GM21381 (cell line): ENCODE measurements at regions not wholly inside any gene's neighbourhood (a gene's known extent, or its start where the extent isn't known, plus 50 kb on each side); places are given as distances from the start of the nearest gene placed in this dataset.
"Not testable (repeated sequence)": the region's sequence is repeated elsewhere in the genome, so short reads cannot be mapped to it uniquely, and the experiment has no call there.

Source experiments
- ATAC-seq: cut with Tn5 transposase; IDR thresholded peaks from one replicate; pipeline ENCODE4 v1.9.1; 2021; ENCODE audit warnings: mild to moderate bottlenecking, moderate library complexity; ENCODE audit not compliant: unreplicated experiment

GRCh38 chr9:99472240-99472915, 250.3 kb downstream of the SEC61B start:
- ATAC-seq: no peak

DNA sequence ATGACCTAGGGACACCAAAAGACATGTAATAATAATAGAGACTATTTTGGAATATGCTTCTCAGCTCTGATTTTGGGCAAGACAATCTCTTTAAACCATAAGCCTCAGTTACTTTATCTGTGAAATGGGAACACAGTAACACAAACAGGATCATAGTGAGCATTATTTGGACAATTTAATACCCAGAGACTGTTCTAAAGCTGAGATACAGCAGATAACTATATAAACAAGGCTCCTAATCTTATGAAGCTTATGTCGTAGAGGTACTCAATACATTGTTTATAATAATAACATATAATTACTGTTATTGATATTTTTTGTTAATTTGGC, 250.8 kb downstream of the SEC61B start:
- ATAC-seq: no peak

DNA sequence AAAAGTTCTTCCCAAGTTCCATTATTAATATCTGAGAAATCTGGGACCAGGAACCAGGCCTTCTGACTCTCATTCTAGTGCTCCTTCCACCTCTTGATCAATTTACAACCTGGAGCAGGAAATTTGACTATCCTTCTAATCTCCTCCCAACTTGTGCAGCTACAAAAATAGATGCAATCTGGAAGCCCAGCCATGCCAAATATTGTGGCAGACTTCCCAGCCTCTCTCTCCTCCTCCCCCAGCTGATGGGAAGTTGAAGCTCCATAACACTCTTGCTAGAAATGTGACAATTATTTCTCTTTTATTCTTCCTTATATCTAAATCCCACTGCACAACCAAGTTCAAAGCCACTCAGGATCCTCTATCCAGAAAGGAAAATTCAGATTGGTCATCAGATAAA, 252.1 kb downstream of the SEC61B start:
- ATAC-seq: no peak

GRCh38 chr9:99475401-99476065, 253.5 kb downstream of the SEC61B start:
- no peak for ATAC-seq

DNA sequence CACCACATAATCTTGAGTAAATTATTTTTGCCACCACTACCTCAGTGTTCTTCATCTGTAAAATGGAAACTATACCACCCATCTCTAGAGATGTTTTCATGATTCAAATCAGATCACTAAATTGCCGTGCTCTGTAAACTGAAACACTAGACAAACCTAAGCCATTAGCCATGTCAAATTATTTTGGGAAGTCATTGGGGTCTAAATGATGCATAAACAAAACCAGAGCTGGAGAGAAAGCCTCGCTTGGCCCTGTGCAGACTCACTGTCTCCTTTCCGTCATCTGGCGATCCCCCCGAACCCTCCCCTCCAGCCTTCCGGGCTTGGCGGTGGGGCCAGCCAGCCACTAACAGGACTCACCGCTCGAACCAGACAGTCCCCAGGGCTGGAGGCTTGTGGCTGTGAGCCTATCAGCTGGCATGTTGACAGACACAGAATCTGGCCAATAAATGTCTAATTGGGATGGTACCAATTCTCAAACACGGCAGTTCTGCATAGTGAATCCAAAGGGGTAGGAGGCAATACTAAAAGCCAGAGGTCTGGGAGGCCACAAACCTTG, 256.5 kb downstream of the SEC61B start:
- ATAC-seq: no peak

- ATAC-seq: no peak
Measured at GRCh38 chr9:99479929-99480328, 257.8 kb downstream of the SEC61B start.

GRCh38 chr9:99485459-99485858, 263.4 kb downstream of the SEC61B start:
- no peak for ATAC-seq

GRCh38 chr9:99486684-99487083, 264.6 kb downstream of the SEC61B start:
- no peak for ATAC-seq

DNA sequence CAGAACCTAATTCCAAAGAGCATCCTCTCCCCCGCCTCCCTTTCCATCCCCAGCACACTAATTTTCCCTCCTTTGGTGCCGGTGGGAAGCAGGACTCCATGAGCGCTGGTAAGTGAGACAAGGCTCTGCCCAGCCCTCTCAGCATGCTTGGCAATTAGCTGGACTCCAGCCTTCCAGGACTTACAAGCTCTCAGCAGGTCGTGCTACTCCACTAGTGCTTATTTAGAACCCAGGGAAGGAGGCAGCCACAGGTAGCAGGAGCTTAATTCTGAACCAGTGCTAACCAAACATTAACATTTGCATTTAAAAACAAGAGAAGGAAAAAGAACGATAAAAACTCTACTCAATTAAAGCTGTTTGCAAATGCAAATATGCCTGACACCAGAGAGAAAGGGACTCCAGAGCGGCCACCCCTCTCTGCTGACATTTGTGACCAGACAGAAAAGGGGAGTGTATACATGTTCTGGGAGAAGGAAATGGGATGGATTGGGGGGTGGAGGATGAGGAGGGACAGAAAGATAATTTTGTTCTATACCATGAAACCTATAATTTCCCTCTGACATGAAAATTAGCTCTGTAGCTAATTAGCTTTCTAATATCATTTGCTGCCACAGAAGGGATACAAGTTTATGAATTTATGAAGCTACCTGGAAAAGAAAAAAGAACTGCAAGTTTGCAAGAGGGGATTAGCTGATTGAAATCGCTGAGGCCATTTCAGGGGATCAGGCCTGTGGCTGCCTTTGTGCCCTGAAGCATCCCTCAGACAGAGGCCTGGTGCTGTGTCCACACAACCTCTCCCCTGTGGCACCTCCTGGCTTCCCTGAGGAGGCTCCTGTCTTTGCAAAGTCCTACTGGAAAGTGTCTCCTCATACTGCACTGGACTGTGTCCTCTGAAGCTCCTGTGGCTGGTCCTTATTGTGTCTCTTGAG, 266.3 kb downstream of the SEC61B start:
- ATAC-seq: no peak

DNA sequence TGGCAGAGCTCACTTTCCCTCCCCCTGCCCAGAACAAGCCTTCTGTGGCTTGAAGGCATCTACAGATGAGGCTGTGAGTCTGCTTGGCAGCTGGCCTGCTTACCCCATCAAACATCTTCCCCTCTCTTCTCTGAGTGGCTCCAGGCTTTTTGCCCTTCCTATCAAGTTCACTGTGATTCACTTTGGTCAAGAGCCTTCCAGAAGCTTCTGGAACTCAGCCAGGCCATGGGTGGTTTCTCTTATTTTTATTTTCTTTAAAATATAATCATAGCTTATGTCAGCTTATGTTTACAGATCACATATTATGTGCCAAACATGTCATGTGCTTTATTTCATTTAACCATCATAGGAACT, 267.0 kb downstream of the SEC61B start:
- no peak for ATAC-seq

- no peak for ATAC-seq
Measured at GRCh38 chr9:99490729-99491128, 268.6 kb downstream of the SEC61B start.

DNA sequence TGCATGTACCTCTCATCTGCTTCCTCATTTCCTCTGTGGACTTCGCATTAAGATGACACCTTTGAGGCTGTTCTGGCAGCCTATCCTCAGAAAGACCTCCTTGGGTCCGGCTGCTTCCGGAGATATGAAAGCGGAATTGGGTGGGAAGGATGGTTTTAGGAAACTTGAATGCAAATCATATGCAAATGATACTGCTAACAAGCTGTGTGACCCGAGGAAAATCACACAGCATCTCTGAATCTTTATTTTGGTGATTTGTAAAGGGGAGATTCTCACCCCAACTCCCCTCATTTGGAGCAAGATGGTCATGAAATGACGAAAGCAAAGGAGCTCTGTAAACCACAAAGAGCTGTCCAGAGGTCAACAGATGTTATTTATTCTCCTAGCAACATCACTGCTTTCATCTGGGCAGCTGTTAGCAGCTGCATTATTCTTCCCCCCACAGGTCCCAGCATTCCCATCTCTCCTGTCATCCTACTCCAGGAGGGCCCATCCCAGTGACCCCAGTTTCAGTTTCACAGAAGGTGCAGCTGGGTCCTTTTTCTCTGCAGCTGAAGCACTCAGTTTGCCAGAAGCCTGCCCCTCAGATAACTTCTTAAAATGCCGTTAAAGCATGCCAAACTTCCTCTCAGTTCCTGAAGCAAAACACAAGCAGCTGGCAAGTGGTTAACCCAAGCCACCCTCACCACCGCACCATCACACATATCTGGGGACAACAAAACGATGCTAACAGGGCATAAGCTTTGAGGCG, 269.5 kb downstream of the SEC61B start:
- ATAC-seq: no peak

DNA sequence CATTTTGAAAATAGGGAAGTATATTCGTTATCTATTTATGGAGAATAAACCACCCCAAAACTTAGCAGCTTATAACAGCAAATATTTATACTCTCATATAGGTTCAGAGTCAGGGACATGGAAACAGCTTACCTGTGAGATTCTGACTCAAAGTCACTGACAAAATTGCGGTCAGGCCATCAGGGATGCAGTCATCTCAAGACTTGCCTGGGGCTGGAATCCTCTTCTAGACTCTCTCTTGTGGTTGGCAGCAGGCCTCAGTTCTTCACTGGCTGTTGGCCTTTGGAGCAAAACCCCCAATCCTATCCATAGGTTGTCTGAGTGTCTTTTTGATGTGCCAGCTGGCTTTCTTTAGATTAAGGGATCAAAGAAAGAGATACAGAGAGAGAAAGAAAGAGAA, 275.6 kb downstream of the SEC61B start:
- no peak for ATAC-seq

- ATAC-seq: not testable (repeated sequence)
Measured at GRCh38 chr9:99498979-99499378, 276.9 kb downstream of the SEC61B start.

GRCh38 chr9:99505936-99506335, 283.9 kb downstream of the SEC61B start:
- no peak for ATAC-seq

DNA sequence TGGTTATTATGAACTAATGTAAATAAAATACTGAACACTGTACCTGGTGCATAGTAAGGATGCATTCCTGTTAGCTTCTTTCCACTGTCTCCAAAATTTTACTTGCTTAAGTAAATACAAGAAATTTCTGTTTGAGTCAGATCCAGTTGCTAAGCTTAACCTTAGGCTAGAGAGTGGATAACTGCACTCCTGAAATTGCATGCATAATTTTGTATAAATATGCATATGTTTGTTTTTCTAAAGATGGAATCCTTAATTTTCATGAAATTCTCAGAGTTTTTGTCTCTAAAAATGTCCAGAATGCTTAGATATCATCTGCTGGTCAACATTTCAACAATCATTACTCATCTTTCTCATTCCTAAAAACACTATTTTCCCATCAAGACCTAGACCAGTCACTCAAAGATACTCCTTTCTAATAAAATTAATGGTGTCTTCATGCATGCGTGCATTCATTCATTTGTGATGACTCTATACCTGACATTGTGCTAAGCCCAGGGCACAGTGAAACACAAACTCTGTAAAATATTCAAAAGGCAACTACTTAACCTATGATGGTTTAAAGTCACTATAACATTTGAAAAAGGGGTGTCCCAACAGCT, 284.8 kb downstream of the SEC61B start:
- ATAC-seq: no peak

GRCh38 chr9:99509065-99509745, 287.1 kb downstream of the SEC61B start:
- no peak for ATAC-seq

DNA sequence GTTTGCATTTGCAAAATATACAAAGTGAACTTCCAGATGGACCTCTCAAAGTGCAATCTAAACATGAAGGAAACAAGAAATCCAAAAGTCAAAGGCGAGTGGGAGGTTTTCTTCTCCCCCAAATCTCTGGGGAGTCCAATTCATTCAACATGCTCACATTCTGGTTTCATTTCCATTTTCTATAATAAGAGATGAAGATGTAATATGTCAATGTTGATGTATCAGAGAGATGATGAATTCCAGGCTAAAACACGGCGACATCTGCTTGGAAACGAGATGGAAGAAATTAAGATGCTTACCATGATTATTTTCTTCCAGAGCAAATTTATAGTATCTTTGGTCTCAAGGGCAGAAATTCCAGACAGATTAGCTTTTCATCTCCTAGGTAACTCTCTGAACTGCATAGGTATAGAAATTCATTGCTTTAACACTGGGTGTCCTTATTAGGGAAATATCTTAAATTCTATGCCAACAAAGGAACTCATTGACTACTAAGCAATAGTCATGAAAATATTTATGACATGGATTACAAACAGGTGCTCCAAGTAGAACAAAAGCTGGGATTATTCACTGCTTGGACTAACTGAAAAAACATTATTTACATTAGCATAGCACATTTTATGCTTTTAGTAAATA, 287.9 kb downstream of the SEC61B start:
- no peak for ATAC-seq

DNA sequence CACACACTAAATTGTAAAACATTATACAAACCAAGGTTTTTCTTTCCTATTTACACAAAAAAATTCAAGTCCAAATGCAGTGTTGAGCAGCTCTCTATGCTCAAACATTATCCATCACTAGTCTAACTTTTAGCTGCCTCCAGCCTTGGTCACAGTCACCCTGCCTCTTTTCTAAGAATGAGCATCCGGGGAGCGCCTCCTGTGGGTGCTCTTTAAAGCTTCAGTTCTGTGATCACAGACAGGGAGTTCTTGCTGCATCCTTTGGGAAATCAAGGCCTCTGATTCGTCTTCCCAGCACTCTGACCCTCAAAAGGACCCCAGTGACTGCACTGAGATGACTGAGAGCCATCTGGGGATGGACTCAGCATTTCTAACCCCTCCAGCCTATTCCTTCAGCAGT, 289.6 kb downstream of the SEC61B start:
- ATAC-seq: no peak
